ENCODE measurements at regions not wholly inside any gene's neighbourhood (a gene's known extent, or its start where the extent isn't known, plus 50 kb on each side); places are given as distances from the start of the nearest gene placed in this dataset.

DNA sequence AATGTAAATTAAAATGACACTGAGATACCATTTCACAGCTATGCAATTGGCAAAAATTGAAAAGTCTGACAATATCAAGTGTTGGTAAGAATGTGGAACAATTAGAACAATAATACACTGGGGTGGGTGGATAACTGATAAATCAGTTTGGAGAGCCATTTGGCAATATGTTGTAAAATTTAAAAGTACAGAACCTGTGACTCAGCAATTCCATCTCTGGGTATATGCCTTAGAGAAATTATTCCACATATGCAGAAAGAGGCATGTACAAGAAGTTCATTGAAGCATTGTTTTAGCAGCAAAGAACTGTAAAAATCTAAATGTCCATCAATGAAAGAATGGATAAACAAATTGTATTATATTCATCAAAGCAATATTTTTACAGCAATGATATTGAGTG is 89.3 kb upstream of the NR3C1 start:
- Histone ChIP-seq H3K36me3 (ENCODE audit: control insufficient read depth in 4 of 4, insufficient read depth in 4 of 4, low read length in 3 of 4) (no peaks in the 10 kb centered on the region), H3K27me3 (replicated peaks in 2 of 5; ENCODE audit: control insufficient read depth in 4 of 5, insufficient read depth in 5 of 5, low read length in 4 of 5) (peaks cover 0 to 2% (median 0%) of the 10 kb centered on the region in 5 experiments), H3K27ac (ENCODE audit: insufficient read depth in 1 of 2, low read depth in 1 of 2, low read length in 2 of 2, poor library complexity in 1 of 2, severe bottlenecking in 2 of 2) (no peak overlapping the region), H3K4me1 (ENCODE audit: control extremely low read depth in 1 of 4, control insufficient read depth in 4 of 4, insufficient read depth in 4 of 4, low read length in 3 of 4) (peaks cover 0 to 4% (median 2%) of the 10 kb centered on the region in 4 experiments), H3K9me3 (ENCODE audit: control extremely low read depth in 1 of 5, control insufficient read depth in 4 of 5, insufficient read depth in 2 of 5, low read depth in 1 of 5, low read length in 4 of 5) (no peaks in the 10 kb centered on the region), H3K4me3 (ENCODE audit: control insufficient read depth in 1 of 7, extremely low read depth in 1 of 7, insufficient read depth in 4 of 7, low read depth in 2 of 7, low read length in 6 of 7) (no peak overlapping the region)
- POLR2A ChIA-PET, result no interaction called here
- no peak for DNase-seq
- CTCF ChIA-PET, result no interaction called here

DNA sequence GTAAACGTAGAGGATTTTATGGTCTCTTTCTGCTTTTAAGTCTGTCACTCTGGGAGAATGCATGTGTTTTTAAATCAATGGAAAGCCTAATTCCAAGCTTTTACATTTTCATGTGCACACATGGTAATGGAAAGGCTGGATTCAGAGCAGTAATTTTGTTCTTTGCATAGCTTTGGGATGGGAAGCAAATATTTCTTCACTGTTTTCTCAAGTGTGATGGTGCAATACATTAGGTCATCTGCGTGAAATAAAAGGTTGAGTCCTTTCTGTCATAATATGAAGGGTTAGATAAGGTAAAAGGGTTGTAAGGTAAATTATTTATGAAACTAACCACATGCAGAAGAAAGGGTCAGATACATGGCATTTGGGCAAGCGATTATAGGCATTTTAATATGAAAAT is 88.2 kb upstream of the NR3C1 start:
- H3K4me1 ChIP-seq (ENCODE audit: control extremely low read depth in 1 of 4, control insufficient read depth in 4 of 4, insufficient read depth in 4 of 4, low read length in 3 of 4), result peaks cover 0 to 4% (median 2%) of the 10 kb centered on the region in 4 experiments
- DNase-seq, result no peak
- ChIA-PET POLR2A (interaction anchor here (0.6 kb wide), 1 partner anchor 360 kb away, joined by 3 read pairs; no protein-coding TSS in a partner anchor), CTCF (no interaction called here)
- H3K9me3 ChIP-seq (ENCODE audit: control extremely low read depth in 1 of 5, control insufficient read depth in 4 of 5, insufficient read depth in 2 of 5, low read depth in 1 of 5, low read length in 4 of 5), result no peaks in the 10 kb centered on the region
- H3K27me3 ChIP-seq (replicated peaks in 2 of 5; ENCODE audit: control insufficient read depth in 4 of 5, insufficient read depth in 5 of 5, low read length in 4 of 5), result peaks cover 0 to 2% (median 0%) of the 10 kb centered on the region in 5 experiments
- no peak overlapping the region for H3K27ac ChIP-seq (ENCODE audit: insufficient read depth in 1 of 2, low read depth in 1 of 2, low read length in 2 of 2, poor library complexity in 1 of 2, severe bottlenecking in 2 of 2)
- no peaks in the 10 kb centered on the region for H3K36me3 ChIP-seq (ENCODE audit: control insufficient read depth in 4 of 4, insufficient read depth in 4 of 4, low read length in 3 of 4)
- 100% methylated on average over 1 of the region's 3 CpGs for WGBS (ENCODE audit: insufficient coverage)
- no peak overlapping the region for H3K4me3 ChIP-seq (ENCODE audit: control insufficient read depth in 1 of 7, extremely low read depth in 1 of 7, insufficient read depth in 4 of 7, low read depth in 2 of 7, low read length in 6 of 7)

DNA sequence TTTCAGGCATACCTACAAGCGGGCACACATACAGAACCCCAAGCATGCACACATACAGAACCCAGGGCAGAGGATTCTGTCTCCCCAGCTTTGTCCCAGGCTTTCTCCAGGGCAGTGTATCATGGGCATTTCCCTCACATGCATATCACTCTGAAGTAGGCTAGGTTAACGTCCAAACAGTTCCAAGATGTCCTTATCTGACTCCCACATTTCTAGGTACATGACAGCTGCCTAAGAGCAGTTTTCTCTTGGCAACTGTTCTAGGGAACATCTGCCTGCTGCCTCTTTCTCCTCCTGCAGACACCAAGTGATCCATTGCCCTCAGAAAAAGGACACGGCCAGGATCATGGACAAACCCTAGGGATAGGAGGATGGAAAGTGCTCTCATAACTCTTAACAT is 84.9 kb upstream of the NR3C1 start:
- no peak overlapping the region for H3K27ac ChIP-seq (ENCODE audit: insufficient read depth in 1 of 2, low read depth in 1 of 2, low read length in 2 of 2, poor library complexity in 1 of 2, severe bottlenecking in 2 of 2)
- ChIA-PET CTCF (no interaction called here), POLR2A (no interaction called here)
- WGBS (ENCODE audit: insufficient coverage), result 92% methylated on average over 2 of the region's 3 CpGs
- no peaks in the 10 kb centered on the region for H3K36me3 ChIP-seq (ENCODE audit: control insufficient read depth in 4 of 4, insufficient read depth in 4 of 4, low read length in 3 of 4)
- no peaks in the 10 kb centered on the region for H3K9me3 ChIP-seq (ENCODE audit: control extremely low read depth in 1 of 5, control insufficient read depth in 4 of 5, insufficient read depth in 2 of 5, low read depth in 1 of 5, low read length in 4 of 5)
- no peak for DNase-seq
- peaks cover 0 to 2% (median 0%) of the 10 kb centered on the region in 5 experiments for H3K27me3 ChIP-seq (replicated peaks in 2 of 5; ENCODE audit: control insufficient read depth in 4 of 5, insufficient read depth in 5 of 5, low read length in 4 of 5)
- no peaks in the 10 kb centered on the region for H3K4me1 ChIP-seq (ENCODE audit: control extremely low read depth in 1 of 4, control insufficient read depth in 4 of 4, insufficient read depth in 4 of 4, low read length in 3 of 4)
- no peak overlapping the region for H3K4me3 ChIP-seq (ENCODE audit: control insufficient read depth in 1 of 7, extremely low read depth in 1 of 7, insufficient read depth in 4 of 7, low read depth in 2 of 7, low read length in 6 of 7)

DNA sequence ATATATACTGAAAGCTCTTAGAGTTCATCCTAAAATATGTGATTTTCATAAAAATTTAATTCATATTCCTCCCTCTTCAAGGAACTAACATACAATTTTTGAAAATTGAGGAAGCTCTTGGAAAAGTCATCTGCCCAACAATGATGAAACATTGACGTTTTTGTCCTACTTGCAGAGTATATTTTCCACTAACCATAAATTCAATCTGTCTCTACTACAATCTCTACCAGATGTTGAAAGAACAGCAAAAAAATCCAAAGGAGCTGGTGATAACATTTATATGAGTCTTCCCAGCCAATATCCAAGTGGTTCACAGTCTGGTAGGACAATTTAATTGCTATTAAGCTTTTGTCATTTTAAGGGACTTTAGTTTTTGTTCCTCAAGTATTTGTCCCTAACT is 81.1 kb upstream of the NR3C1 start:
- H3K27ac ChIP-seq (ENCODE audit: insufficient read depth in 1 of 2, low read depth in 1 of 2, low read length in 2 of 2, poor library complexity in 1 of 2, severe bottlenecking in 2 of 2), result no peak overlapping the region
- ChIA-PET CTCF (interaction anchor here (1.0 kb wide), 1 partner anchor 11 kb away, joined by 4 read pairs; no protein-coding TSS in a partner anchor), POLR2A (no interaction called here)
- no peak for DNase-seq
- H3K4me3 ChIP-seq (ENCODE audit: control insufficient read depth in 1 of 7, extremely low read depth in 1 of 7, insufficient read depth in 4 of 7, low read depth in 2 of 7, low read length in 6 of 7), result no peak overlapping the region
- no peaks in the 10 kb centered on the region for H3K9me3 ChIP-seq (ENCODE audit: control extremely low read depth in 1 of 5, control insufficient read depth in 4 of 5, insufficient read depth in 2 of 5, low read depth in 1 of 5, low read length in 4 of 5)
- WGBS (ENCODE audit: insufficient coverage), result 80% methylated on average over 1 of the region's 1 CpG
- no peaks in the 10 kb centered on the region for H3K4me1 ChIP-seq (ENCODE audit: control extremely low read depth in 1 of 4, control insufficient read depth in 4 of 4, insufficient read depth in 4 of 4, low read length in 3 of 4)
- H3K36me3 ChIP-seq (ENCODE audit: control insufficient read depth in 4 of 4, insufficient read depth in 4 of 4, low read length in 3 of 4), result no peaks in the 10 kb centered on the region
- H3K27me3 ChIP-seq (replicated peaks in 2 of 5; ENCODE audit: control insufficient read depth in 4 of 5, insufficient read depth in 5 of 5, low read length in 4 of 5), result peaks cover 0 to 2% (median 0%) of the 10 kb centered on the region in 5 experiments

DNA sequence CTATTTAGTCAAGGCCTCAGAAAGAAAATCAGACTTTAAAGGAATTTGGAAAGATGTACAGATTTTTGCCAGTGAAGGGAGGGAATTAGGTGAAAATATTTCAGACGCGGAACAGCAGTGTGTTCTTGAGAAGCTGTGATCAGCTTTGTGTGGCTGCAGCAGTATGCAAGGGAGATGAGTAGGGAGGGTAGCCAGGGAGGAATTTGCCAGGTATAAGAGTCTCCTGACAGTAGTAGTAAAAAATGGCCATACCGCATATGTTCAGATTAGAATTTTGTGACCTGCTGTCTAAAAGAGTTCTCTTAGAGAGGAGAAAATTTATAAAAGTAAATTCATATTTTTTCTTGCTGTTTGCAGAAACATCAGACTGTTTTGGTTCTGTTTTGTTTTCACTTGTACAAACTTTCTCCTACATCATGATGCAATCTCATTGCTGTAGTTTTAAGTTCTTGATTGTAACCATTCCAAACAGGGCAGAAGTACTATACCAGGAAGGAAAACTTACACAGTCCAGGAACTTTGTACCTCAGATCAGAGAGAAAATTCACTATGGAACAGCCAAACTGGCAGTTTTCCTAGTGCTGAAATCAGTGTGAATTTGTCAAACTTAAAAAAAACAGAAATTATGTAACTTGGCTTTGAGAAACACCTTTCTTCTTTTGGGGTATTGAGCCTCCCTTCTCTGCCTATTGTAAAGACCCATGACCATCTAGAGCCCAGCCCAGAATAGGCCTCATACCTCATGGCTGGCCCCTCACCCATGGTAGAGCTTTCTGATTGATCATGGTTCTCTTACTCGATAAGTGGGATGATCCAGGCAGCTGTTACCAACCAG is 78.4 kb upstream of the NR3C1 start:
- DNase-seq, result no peak
- Histone ChIP-seq H3K4me3 (ENCODE audit: control insufficient read depth in 1 of 7, extremely low read depth in 1 of 7, insufficient read depth in 4 of 7, low read depth in 2 of 7, low read length in 6 of 7) (no peak overlapping the region), H3K36me3 (ENCODE audit: control insufficient read depth in 4 of 4, insufficient read depth in 4 of 4, low read length in 3 of 4) (no peaks in the 10 kb centered on the region), H3K27me3 (replicated peaks in 2 of 5; ENCODE audit: control insufficient read depth in 4 of 5, insufficient read depth in 5 of 5, low read length in 4 of 5) (no peaks in the 10 kb centered on the region), H3K9me3 (ENCODE audit: control extremely low read depth in 1 of 5, control insufficient read depth in 4 of 5, insufficient read depth in 2 of 5, low read depth in 1 of 5, low read length in 4 of 5) (no peaks in the 10 kb centered on the region), H3K27ac (ENCODE audit: insufficient read depth in 1 of 2, low read depth in 1 of 2, low read length in 2 of 2, poor library complexity in 1 of 2, severe bottlenecking in 2 of 2) (no peak overlapping the region), H3K4me1 (ENCODE audit: control extremely low read depth in 1 of 4, control insufficient read depth in 4 of 4, insufficient read depth in 4 of 4, low read length in 3 of 4) (no peaks in the 10 kb centered on the region)
- POLR2A ChIA-PET, result no interaction called here
- CTCF ChIA-PET, result no interaction called here
- 94% methylated on average over 3 of the region's 4 CpGs for WGBS (ENCODE audit: insufficient coverage)

DNA sequence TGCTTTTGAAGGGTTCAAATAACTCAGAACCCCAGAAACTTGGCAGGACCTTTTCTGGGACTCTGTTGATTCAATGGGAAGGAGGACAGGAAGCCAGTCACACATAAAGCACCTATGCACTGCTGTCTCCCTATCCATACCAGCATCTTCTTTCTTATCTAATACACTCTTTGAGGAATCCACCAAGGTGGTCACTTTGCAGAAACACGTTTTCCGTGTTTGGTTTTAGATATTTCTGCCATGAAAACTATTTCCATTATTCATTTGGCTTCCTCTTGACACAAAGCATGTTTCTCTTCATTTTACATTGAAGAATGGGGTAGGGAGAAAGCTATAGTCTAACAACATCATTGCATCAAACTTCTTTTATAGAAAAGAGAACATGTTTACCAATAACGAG is 76.5 kb upstream of the NR3C1 start:
- no peaks in the 10 kb centered on the region for H3K4me1 ChIP-seq (ENCODE audit: control extremely low read depth in 1 of 4, control insufficient read depth in 4 of 4, insufficient read depth in 4 of 4, low read length in 3 of 4)
- no peaks in the 10 kb centered on the region for H3K36me3 ChIP-seq (ENCODE audit: control insufficient read depth in 4 of 4, insufficient read depth in 4 of 4, low read length in 3 of 4)
- POLR2A ChIA-PET, result no interaction called here
- CTCF ChIA-PET, result no interaction called here
- H3K4me3 ChIP-seq (ENCODE audit: control insufficient read depth in 1 of 7, extremely low read depth in 1 of 7, insufficient read depth in 4 of 7, low read depth in 2 of 7, low read length in 6 of 7), result no peak overlapping the region
- H3K27me3 ChIP-seq (replicated peaks in 2 of 5; ENCODE audit: control insufficient read depth in 4 of 5, insufficient read depth in 5 of 5, low read length in 4 of 5), result no peaks in the 10 kb centered on the region
- H3K27ac ChIP-seq (ENCODE audit: insufficient read depth in 1 of 2, low read depth in 1 of 2, low read length in 2 of 2, poor library complexity in 1 of 2, severe bottlenecking in 2 of 2), result no peak overlapping the region
- no peaks in the 10 kb centered on the region for H3K9me3 ChIP-seq (ENCODE audit: control extremely low read depth in 1 of 5, control insufficient read depth in 4 of 5, insufficient read depth in 2 of 5, low read depth in 1 of 5, low read length in 4 of 5)
- WGBS (ENCODE audit: insufficient coverage), result 100% methylated on average over 2 of the region's 3 CpGs
- DNase-seq, result no peak

DNA sequence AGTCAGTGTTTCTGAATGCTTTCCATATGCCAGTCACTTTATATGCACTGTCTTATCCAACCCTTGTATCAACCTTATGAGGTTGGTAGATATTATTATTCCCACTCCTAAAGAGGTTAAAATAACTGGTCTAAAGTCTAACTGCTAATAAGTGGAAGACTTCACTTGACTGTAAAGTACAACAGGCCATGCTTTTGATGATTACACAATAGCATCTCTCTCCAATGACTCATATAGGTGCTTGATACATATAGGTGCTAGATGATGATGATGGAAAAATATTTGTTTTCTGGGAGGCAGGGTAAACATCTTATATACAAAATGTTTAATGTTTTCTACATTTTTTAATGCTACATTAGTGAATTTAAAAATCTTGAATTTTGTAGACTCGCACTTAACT is 75.9 kb upstream of the NR3C1 start:
- no peaks in the 10 kb centered on the region for H3K27me3 ChIP-seq (replicated peaks in 2 of 5; ENCODE audit: control insufficient read depth in 4 of 5, insufficient read depth in 5 of 5, low read length in 4 of 5)
- WGBS (ENCODE audit: insufficient coverage), result no CpG with 5 or more reads among the region's 1 CpG
- no peak overlapping the region for H3K27ac ChIP-seq (ENCODE audit: insufficient read depth in 1 of 2, low read depth in 1 of 2, low read length in 2 of 2, poor library complexity in 1 of 2, severe bottlenecking in 2 of 2)
- ChIA-PET CTCF (no interaction called here), POLR2A (no interaction called here)
- no peaks in the 10 kb centered on the region for H3K9me3 ChIP-seq (ENCODE audit: control extremely low read depth in 1 of 5, control insufficient read depth in 4 of 5, insufficient read depth in 2 of 5, low read depth in 1 of 5, low read length in 4 of 5)
- no peak overlapping the region for H3K4me3 ChIP-seq (ENCODE audit: control insufficient read depth in 1 of 7, extremely low read depth in 1 of 7, insufficient read depth in 4 of 7, low read depth in 2 of 7, low read length in 6 of 7)
- H3K36me3 ChIP-seq (ENCODE audit: control insufficient read depth in 4 of 4, insufficient read depth in 4 of 4, low read length in 3 of 4), result no peaks in the 10 kb centered on the region
- no peak for DNase-seq
- H3K4me1 ChIP-seq (ENCODE audit: control extremely low read depth in 1 of 4, control insufficient read depth in 4 of 4, insufficient read depth in 4 of 4, low read length in 3 of 4), result no peaks in the 10 kb centered on the region

Measured in common myeloid progenitor, CD34-positive (primary cell).